ENCODE measurements at regions not wholly inside any gene's neighbourhood (a gene's known extent, or its start where the extent isn't known, plus 50 kb on each side); places are given as distances from the start of the nearest gene placed in this dataset.

GRCh38 chr16:51888534-51888933 lies 658.4 kb downstream of the TOX3 start:
- no peak for TF ChIP-seq CTCF (IDR thresholded peaks at IDR 0.05)
- TF ChIP-seq POLR2A (IDR thresholded peaks at IDR 0.05), result no peak

Measured in uterus (tissue), 2 donors.